GM18502 (cell line): ENCODE measurements at regions not wholly inside any gene's neighbourhood (a gene's known extent, or its start where the extent isn't known, plus 50 kb on each side); places are given as distances from the start of the nearest gene placed in this dataset.
A peak's percentile ranks its signal among the peaks of the same experiment; 100 is the strongest.

Source experiments
- ATAC-seq: cut with Tn5 transposase; IDR thresholded peaks from one replicate; pipeline ENCODE4 v1.9.1; 2021; ENCODE audit warnings: mild to moderate bottlenecking; ENCODE audit not compliant: unreplicated experiment, poor library complexity

DNA sequence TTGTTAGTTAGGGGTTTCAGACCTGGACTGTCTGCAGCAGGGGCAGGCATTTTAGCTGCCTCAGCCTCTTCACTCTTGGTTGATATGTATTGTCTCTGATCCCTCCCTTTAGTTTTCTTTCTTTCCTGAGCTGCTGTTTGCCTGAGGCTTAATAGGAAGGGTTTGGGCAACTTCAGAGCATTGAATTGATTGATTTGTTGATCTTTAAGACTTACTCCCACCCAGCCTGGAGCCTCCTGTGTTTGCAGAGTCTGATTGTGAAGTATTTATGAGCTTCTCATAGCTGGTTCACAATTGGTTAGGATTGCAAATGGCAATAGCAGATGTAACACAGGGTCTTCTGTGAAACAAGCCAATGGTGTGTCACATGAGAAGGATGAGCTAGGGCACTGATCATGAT, 671.8 kb upstream of the SEMA6A start:
- ATAC-seq: no peak

- peak; percentile 53 for ATAC-seq
These were observed 670.5 kb upstream of the SEMA6A start for GRCh38 chr5:117245130-117245529.

DNA sequence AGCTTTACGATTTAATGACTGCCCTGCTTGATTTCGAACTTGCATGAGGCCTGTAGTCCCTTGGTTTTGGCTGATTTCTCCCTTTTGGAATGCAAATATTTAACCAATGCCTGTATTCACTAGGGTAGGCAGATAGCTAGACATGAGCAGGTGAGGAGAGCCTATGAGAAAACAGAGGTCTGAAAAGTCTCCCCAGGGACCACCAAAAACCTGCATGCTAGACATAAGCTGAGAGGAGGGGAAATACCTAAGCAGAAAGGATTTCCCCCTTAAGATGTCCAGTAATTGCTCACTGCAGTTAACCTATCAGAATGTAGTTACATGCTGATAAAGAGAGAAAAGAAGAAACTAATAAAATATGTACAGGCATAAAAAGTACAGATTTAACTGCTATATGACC, 667.4 kb upstream of the SEMA6A start:
- ATAC-seq: no peak

DNA sequence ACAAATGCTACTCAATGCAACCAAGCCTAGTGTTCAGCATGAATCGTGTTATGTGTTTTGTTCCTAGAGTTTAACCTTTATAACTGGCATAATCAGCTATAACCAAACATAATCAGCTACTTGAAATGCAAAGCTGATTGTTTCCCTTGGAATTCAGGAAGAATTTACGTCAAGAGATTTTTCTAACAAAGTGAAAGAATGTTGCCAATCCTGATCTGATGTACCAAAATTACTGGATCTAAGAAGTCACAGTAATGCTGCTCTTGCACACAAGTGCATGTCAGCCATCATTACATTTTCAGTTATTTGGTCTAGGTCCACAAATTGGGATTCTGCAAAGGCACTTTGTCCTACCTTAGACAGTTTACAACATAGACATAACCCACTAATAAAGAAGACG, 662.3 kb upstream of the SEMA6A start:
- no peak for ATAC-seq

DNA sequence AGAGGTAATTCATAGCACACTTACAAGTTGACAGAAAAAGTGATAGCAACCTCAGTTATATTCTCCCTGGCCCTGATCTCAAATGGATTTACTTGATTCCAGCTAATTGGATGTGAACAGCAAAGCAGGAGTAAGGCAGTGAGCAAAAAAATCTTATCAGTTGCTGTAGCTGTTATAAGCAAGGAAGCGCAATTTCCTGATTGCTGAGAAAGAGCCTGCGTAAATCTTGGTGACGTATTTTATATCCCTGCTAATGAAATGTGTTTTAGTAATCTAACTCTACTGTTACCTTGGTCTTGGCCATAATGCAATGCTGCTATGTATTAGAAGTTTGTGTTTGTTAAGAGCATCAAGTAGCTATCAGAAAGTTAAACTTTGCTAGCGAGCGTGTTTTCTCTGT, 661.2 kb upstream of the SEMA6A start:
- no peak for ATAC-seq

DNA sequence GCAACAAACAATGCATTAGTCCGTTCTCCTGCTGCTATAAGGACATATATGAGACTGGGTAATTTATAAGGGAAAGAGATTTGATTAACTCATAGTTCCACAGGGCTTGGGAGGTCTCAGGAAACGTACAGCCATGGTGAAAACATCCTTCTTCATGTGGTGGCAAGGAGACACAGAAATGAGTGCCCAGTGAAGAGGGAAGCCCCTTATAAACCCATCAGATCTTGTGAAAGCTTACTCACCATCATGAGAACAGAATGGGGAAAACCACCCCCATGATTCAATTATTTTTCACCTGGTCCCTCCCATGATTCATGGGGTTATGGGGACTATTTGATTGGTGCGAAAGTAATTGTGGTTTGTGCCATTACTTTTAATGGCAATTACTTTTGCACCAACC, 655.8 kb upstream of the SEMA6A start:
- ATAC-seq: no peak

DNA sequence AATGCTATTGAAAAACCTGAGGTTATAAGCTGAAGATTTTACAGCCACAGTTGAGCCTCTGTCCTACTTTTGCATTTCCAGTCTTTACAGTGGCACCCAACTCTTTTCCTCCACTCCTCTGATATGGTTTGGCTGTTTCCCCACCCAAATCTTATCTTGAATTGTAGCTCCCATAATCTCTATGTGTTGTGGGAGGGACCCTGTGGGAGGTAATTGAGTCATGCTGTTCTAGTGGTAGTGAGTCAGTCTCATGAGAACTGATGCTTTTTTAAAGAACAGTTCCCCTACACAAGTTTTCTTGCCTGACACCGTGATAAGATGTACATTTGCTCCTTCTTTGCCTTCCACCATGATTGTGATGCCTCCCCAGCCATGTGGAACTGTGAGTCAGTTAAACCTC, 646.1 kb upstream of the SEMA6A start:
- ATAC-seq: no peak

DNA sequence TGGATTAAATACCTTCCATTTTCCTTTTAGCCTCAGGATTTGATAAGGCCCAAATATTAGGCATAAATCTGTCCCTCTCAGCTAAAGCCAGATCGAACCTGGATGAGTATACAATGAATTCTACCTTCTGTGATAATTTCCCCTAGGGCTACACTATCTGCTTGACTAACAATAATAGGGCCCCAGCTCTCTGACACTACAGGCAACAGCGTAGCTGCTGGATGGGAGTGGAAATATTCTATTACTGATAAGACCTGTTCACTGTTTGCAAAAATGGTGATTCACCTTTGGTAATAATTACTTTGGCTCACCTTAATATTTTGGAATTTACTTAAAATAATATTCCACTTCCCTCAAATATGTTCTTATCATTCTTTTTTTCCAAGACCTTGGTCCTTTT, 644.2 kb upstream of the SEMA6A start:
- no peak for ATAC-seq

DNA sequence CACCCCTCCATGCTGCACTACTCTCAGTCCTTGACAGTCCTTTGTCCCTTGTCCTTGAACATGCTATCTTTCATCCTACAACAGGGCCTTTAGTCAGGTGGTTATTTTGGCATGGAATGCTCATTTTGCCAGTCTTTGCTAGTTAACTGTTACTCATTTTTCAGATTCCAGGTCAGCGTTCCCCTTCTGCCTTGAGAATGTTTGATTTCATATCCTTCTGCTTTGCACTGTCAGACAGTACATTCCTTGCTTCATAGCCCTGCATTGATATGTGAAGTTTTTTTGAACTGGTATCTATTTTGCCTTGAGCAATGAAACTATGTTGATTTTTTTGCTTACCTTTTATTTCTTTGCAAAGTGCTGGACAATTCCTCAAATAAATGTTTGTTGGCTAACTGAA, 638.2 kb upstream of the SEMA6A start:
- no peak for ATAC-seq

DNA sequence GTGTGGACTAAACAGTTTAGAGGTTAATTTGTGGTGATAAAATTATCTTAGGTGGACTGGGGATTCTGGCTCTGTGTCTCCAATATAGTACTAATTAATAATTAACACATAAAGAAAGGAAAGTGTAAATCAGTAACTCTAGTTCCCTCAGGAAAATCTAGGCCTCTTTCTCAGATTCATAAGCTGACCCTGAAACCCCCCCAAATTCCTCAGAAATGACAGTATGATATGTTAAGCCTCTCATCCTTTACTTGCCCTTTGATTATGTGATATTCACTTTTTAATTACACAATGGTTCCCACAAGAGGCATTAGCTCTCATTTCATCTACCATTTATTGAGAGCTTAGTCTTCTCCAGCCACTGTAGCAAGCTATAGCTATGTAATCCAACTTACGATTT, 636.2 kb upstream of the SEMA6A start:
- no peak for ATAC-seq

- ATAC-seq: no peak
These were observed 634.9 kb upstream of the SEMA6A start for GRCh38 chr5:117209479-117209878.

DNA sequence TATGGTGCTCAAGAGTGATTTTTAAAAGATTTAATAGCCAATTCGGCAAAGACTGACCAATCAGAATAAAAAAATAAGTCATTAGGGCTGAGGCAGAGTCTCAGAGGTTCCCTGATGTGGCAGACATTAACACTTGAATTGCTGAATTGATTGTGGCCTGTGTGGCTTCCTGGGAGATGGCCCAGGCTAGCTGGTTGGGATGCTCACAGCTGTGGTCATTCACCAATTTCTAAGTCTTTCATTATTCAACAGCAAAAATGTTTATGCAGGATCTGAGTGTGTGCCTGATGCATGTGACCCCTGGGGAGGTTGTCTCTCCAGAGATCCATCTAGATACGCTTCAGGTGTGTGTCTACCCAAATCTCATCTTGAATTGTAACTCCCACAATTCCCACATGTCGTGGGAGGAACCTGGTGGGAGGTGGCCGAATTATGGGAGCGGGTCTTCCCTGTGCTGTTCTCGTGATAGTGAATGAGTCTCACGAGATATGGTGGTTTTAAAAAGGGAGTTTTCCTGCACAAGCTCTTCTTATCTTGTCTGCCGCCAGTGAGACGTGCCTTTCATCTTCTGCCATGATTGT, 632.6 kb upstream of the SEMA6A start:
- no peak for ATAC-seq

GRCh38 chr5:117205894-117206293, 631.3 kb upstream of the SEMA6A start:
- ATAC-seq: no peak

DNA sequence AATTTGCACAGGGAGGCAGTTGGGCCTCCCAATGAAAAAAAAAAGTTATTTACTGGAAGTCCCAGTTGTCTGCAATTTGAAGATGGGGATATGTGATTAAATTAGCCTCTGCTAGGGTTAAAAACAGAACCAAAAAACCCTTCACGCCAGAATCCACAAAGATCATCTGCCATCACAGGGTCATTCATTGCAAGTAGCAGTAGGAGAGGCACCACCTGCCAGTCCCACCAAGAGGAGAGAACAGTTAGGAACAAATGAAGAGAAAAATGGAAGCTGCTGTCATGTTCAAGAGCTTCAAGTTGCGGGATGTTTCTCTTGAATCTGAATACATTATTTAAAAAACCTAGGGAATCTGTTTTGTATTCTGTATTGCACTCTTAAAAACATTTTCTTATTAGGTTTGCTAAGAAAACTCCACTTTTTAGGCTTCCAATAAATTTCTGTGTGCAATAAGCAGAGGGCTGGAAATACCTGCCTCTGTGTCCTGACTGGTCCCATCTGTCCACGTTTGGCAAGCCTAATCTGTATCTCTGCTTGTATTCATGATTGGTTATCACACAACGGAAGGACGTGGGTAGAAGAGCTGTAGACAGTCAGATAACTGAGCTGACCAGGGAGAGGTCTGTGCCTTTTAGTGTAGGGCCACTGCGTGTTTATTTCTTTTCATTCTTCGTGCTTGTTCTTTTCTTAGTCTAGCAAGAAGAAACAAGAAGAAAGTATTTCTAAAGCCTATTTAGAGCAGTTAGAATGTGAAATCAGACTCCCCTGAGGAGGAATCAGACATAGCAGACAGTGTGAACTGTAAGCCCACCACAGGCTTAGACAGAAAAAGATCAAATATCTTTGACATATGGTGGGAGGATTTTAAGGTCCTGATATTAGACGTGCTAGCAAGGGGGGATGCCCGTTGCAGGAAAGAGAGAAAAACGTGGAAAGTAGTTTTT, 630.6 kb upstream of the SEMA6A start:
- no peak for ATAC-seq

GRCh38 chr5:117204404-117204803, 629.8 kb upstream of the SEMA6A start:
- ATAC-seq: no peak

GRCh38 chr5:117203584-117203983, 629.0 kb upstream of the SEMA6A start:
- ATAC-seq: no peak

GRCh38 chr5:117201001-117201400, 626.4 kb upstream of the SEMA6A start:
- no peak for ATAC-seq

- no peak for ATAC-seq
These were observed 620.5 kb upstream of the SEMA6A start for GRCh38 chr5:117195076-117195475.

GRCh38 chr5:117191251-117191650, 616.6 kb upstream of the SEMA6A start:
- no peak for ATAC-seq

DNA sequence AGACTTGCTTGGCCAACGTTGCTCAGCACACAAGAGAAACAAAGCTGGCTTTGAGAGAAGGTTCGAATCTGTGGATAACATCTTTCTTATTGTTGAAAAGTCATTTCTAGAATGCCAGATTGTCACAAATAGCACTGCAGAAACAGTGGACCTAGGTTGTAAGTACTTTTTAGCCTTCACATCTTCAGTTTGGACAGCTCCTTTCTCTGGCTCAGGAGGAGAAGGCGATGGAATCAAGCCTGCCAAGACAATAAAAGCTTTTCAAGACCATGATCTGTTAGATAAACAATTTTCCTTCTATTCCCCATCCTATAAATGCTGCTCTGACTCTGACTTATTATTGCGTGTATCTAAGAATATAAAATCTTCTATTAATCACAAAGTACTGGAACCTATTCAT, 615.2 kb upstream of the SEMA6A start:
- no peak for ATAC-seq

GRCh38 chr5:117188211-117188610, 613.6 kb upstream of the SEMA6A start:
- no peak for ATAC-seq

GRCh38 chr5:117186751-117187150, 612.1 kb upstream of the SEMA6A start:
- no peak for ATAC-seq
